Dedifferentiated amniotic fluid mesenchymal stem cell (primary cell): ENCODE measurements at regions not wholly inside any gene's neighbourhood (a gene's known extent, or its start where the extent isn't known, plus 50 kb on each side); places are given as distances from the start of the nearest gene placed in this dataset.

Experiments
- DNase-seq: peaks from one replicate; pipeline ENCODE4 v3.0.0-alpha.2; 2016; ENCODE audit errors: extremely low spot score

DNA sequence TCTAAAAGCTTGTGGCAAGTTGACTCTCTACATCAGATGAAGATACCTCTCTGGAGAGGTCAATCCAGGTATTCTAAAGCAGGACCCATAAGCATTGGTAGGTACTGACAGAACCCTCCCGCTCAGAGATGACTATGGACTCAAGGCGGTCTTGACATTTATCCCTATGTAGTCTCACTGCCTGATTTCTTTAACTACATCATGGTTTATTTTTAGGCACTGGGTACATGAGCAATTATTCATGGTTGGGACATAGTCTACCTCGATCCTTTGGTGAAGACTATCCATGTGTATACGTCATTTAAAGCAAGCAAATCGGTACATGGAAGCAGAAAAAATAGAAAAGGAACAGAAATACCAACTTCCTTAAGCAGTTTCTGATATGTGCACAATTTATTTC is 136.2 kb upstream of the TAB2 start:
- DNase-seq = no peak

DNA sequence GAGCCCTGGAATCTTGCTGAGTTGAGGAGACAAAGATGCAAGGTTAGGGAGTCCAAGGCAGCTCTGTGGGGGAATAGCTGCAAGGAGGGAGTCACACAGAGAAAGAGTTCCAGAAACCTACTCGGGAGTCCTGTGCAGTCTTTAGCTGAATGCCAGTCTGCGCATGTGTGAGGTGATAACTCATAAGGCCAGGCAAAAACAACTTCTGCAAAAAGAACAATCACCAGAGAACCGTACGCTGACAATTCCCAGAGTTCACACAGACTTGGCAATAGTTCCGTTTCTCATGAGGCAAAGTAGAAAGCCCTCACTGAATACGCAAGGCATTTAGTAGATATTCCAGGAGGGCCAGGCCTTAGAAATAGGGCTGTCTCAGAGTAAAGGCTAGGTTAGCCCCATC is 135.2 kb upstream of the TAB2 start:
- DNase-seq = no peak

DNA sequence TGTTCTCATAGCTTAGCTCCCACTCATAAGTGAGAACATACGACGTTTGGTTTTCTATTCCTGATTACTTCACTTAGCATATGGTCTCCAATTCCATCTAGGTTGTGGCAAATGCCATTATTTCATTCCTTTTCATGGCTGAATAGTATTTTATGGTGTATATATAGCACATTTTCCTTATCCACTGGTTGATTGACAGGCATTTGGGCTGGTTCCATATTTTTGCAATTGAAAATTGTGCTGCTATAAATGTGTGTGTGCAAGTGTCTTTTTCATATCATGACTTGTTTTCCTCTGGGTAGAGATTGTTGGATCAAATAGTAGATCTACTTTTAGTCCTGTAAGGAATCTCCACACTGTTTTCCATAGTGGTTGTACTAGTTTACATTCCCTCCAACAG is 133.0 kb upstream of the TAB2 start:
- DNase-seq = no peak

GRCh38 chr6:149185799-149186357 is 131.6 kb upstream of the TAB2 start:
- DNase-seq = no peak

DNA sequence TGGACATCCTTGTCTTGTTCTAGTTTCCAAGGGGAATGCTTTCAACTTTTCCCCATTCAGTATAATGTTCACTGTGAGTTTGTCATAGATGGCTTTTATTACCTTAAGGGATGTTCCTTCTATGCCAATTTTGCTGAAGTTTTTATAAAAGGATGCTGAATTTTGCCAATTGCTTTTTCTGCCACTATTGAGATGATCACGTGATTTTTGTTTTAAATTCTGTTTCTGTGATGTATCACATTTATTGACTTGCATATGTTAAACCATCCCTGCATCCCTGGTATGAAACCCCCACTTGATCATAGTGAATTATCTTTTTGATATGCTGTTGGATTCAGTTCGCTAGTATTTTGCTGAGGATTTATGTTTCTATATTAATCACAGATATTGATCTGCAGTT is 130.6 kb upstream of the TAB2 start:
- DNase-seq = no peak

DNA sequence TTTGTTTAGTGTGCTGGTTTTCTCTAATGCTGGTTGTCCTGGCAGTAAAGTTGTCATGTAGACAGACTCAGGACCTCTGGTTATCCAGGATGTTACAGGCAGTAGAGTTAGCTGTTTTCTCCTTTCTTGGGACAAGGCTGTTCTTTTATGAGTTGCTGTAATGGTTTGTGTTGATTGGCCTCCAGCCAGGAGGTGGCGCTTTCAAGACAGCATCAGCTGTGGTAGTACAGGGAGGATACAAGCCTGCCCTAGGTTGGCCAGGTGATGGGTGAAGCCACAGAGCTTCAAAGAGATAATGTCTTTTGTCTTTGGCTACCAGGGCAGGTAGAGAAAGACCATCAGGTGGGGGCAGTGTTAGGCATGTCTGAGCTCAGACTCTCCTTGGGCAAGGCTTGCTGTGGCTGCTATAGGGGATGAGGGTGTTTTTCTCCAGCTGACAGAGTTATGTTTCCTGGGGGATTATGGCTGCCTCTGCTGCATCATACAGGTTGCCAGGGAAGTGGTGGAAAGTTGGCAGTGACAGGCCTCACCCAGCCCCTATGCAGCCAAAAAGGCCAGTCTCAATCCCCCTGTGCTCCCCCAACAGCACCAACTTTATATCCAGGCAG is 127.2 kb upstream of the TAB2 start:
- no peak for DNase-seq

DNA sequence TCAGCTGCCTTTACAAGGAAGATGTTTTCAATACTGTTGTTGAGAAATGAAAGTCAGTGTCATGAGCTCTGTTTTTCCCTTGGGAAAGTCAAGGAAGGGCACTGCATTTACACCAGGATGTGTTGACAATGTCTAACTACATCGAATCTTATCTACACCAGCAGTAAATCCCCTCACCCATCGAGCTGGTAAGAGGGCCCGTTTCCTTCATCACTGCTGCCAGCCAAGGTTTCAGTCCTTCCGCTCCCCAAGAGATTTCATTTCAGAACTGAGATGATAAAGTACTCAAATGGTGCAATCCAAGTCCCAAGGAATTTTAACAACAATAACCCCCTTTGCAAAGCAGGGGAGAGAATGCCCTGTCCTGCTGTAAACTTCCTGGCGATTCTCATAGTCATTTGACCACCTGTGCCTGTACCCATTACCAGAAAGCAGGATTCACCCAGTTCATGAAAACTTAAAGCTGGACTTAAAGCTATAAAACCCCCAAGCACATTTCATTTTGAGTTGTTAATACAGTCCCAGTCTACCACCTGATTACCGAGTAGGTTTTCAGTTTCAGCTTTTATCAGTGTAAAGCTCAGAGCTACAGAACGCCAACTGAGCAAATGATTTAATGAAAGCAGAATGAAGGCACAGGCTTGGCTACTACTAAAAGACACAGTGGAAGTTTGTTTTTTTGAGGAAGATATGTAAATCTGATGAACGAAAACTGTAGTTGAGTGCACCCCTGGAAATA is 122.5 kb upstream of the TAB2 start:
- no peak for DNase-seq

GRCh38 chr6:149196091-149196490 is 121.4 kb upstream of the TAB2 start:
- no peak for DNase-seq

DNA sequence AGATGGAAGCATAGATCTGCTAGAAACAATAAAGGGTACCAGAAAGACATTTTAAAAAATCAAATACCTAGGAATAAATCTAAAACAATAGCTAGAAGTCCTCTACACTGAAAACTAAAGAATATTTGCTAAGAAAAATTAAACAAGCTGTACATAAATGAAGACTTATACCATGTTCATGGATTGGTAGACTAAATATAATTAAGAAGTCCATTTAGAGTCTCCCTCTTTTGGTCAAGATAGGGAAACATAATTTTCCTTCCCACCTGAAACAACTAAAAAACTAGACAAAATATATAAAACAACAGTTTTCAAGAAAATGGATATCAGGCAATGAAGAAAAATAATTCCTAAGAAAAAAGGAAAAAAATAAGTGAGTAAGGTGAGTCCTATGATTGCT is 120.0 kb upstream of the TAB2 start:
- no peak for DNase-seq

DNA sequence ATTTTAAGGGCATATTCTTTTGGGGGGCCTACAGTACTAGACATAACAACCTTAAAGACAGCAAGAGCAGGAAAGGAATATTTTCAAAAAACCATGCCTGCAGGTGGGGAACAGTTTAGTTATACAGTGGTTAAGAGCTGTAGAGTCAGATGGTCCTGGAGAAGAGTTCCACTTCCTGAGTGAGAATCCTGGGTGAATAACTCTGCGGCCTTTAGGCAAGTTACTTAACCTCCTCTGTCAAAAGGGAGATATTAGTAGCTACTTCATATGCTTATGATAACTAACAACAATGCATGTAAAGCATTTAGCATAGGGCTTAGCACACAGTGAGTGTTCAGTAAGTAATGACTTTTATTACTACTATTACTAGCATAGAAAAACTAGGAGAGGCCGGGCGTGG is 119.2 kb upstream of the TAB2 start:
- DNase-seq = no peak

DNA sequence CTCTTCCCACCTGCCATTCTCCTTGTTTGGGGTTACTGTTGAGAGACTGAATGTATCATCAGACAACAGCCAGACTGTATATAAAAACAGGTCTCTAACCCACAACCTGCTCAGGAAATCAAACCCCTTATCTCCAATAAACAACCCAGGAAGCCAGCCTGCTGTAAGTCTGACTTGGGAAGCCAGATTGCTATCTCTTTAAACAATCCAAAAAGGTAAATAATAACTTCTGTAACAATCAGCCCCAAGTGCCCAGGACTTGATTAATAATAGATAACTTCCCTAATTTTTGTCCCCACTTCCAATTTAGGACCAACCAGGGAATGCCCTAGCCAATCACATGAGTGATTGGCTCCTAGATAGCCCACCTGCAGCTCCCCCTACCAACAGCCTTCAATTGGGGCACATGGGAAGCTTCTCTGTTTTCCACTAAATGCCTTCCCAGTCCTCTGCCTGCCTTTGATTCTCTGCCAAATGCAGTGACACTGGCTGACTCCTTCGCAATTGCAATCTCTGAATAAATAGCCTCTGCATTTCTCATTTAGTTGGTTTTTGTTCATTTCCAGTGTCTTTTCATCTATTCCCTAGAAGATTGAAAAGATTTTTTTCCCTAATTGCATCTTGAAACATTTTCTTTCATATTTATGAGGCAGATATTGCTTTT is 117.1 kb upstream of the TAB2 start:
- no peak for DNase-seq

- DNase-seq = no peak
These were observed 116.3 kb upstream of the TAB2 start for GRCh38 chr6:149201068-149201655.

GRCh38 chr6:149202100-149202499 is 115.4 kb upstream of the TAB2 start:
- no peak for DNase-seq

- no peak for DNase-seq
These were observed 114.6 kb upstream of the TAB2 start for GRCh38 chr6:149202952-149203351.

- DNase-seq = no peak
These were observed 114.0 kb upstream of the TAB2 start for GRCh38 chr6:149203509-149203908.

- DNase-seq = no peak
These were observed 109.3 kb upstream of the TAB2 start for GRCh38 chr6:149208134-149208601.

DNA sequence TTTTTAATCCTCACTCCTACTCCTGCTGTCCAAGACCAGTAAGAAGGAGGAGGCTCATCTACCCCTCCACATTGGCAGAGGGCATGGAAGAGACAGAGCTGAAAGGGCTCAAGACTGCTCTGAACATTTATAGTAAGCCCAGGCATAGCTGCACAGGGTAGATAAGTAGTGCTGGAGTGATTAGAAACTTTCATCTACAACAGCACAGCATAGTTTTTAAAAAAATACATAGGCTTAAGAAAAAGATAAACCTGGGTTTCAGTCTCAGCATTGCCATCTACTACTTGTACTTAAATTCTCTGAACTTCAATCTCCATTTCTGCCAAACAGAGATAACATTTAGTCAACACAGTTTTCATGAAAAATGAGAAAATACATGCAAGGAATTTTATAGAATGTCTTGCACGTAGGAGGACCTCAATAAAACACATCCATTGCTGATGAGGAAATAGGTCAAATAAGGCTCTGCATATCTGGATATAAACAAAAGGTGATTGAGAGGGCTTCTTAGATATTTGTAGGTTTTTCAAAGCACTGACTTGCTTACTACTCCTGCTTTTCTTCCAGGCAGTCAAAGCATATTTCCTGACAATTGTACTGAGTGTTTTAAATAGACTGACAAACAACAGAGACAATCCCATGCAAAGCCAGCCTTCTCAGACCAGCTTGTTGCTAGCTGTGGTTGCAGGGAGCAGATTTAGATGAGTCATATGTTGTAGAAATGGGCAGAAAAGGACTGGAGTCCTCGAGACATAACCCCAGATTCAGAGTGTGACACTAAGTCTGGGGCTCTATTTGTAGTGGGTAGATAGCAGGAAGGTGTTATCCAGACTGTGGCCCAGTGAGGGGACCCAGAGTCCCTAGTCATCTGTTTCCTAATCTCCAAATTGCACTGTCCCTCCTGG is 107.4 kb upstream of the TAB2 start:
- peak; percentile 27 for DNase-seq

DNA sequence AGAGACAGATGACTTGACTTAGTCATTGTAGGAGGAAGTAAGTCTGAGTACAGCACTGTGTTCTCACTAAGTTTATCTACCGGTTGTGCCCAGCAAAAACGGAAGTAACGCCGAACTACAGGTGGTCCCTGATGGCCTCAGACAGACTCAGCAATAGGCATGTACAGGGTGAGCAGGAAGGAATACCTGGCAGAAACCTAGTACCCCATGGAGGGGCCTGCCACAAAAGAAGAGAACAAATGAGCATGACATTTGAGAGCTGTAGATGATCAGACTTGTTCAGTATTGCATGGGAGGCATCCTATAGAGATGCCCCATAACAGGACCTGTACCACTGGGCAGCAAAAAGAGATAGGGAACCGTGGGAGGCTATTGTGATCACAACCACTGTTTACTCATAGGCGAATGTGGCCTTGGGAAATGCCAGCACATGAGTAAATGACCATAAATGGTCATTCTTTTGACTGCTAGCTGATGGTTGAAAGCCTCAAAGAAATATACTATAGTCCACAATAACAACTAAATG is 106.4 kb upstream of the TAB2 start:
- no peak for DNase-seq

DNA sequence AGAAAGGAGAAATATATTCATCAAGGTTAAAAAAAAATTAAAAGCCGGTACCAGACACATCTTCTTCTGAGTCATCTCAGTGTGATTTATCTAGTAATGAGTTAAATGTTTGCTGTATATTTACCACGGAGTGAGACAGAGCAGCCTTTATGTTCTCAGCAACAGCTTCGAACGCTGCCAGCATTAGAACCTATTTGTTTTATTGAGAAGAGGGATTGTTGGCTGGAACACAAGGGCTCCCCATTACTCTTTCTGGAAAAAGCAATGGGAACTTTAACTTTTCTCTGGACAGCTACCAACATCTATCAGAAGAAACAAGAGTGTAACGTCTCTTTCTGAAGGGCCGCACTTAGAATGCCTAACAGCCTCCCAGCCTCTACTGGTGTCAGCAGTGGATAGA is 105.3 kb upstream of the TAB2 start:
- no peak for DNase-seq

DNA sequence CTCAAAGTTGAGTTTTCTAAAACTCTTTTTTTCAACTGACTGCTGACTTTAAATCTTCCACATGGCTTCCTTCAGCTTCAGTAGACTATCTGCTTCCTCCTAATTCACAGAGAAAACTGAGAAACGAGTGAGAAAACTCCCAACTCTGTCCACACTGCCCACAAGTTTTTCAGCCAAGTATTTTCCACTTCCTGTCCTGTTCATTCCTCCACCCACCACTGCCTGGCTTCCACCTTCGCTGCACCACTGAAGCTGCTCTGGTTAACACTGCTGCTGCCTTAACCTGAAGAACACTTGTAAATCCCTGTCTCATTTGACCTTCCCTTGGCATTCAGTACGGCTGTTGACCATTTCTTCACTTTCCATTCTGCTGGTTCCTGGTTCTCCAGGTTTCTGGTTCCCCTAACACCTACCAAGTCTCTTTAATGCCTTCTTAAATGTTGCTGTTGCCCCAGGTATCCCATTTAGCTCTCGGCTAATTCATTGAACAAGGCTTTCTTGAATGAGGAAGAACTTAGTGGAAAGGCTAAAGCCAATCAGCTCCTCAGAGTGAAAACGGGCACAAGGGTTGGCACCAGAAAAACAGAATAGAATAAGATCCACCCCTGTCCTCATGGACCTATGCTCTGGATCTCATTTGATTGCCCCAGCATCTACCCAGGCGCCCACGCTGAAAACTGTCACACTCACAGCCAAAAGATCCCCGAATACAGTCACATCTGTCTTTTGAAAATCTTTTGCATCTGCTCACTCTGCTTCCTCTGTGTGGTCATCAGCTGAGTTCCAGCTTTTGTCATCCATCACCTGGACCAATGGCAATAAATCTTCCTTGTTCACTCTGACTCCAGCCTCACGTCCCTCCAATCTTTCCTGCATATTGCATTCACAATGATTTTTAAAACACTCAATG is 104.4 kb upstream of the TAB2 start:
- no peak for DNase-seq
